OCI-LY1 (cell line): ENCODE measurements at regions not wholly inside any gene's neighbourhood (a gene's known extent, or its start where the extent isn't known, plus 50 kb on each side); places are given as distances from the start of the nearest gene placed in this dataset.
A peak's percentile ranks its signal among the peaks of the same experiment; 100 is the strongest.

Experiments used
- H2AFZ ChIP-seq: fragments of 200-600 bp; sonication (generic), shearing (Covaris generic); 2 replicates; pipeline ENCODE4 v1.6.0; 2014; ENCODE audit warnings: antibody characterized with exemption, mild to moderate bottlenecking, low read length
- H3F3A ChIP-seq: fragments of 200-600 bp; sonication (generic), shearing (Covaris generic); 2 replicates; pipeline ENCODE4 v1.6.0; 2014; ENCODE audit warnings: mild to moderate bottlenecking, antibody characterized with exemption, low read length, moderate library complexity; ENCODE audit not compliant: insufficient read depth
- H3K27ac ChIP-seq: fragments of 200-600 bp; sonication (generic); 2 replicates; pipeline ENCODE4 v1.5.1; 2014; ENCODE audit warnings: low read length, mixed run types, mild to moderate bottlenecking, low read depth; ENCODE audit not compliant: poor library complexity, severe bottlenecking
- H3K27me3 ChIP-seq: fragments of 200-600 bp; sonication (generic); 2 replicates; pipeline ENCODE4 v1.6.0; 2014; ENCODE audit warnings: antibody characterized with exemption, mild to moderate bottlenecking, low read length, moderate library complexity; ENCODE audit not compliant: insufficient read depth
- H3K36me3 ChIP-seq: fragments of 200-600 bp; sonication (generic); 2 replicates; pipeline ENCODE4 v1.6.1; 2014; ENCODE audit warnings: mild to moderate bottlenecking, antibody characterized with exemption, low read length, moderate library complexity, mixed read lengths; ENCODE audit not compliant: insufficient read depth
- H3K4me1 ChIP-seq: fragments of 200-600 bp; sonication (generic); 2 replicates; pipeline ENCODE4 v1.5.1; 2014; ENCODE audit warnings: mild to moderate bottlenecking, low read length, moderate library complexity; ENCODE audit not compliant: insufficient read depth, severe bottlenecking
- H3K4me2 ChIP-seq: fragments of 200-600 bp; sonication (generic), shearing (Covaris generic); 2 replicates; pipeline ENCODE4 v1.6.1; 2014; ENCODE audit warnings: low read length
- H3K4me3 ChIP-seq: fragments of 200-600 bp; sonication (generic); 2 replicates; pipeline ENCODE4 v1.5.1; 2014; ENCODE audit warnings: low read length, low read depth, mild to moderate bottlenecking, mixed read lengths; ENCODE audit not compliant: poor library complexity, severe bottlenecking
- H3K79me2 ChIP-seq: fragments of 200-600 bp; shearing (Covaris generic); 2 replicates; pipeline ENCODE4 v1.6.1; 2016; ENCODE audit warnings: mixed run types, low read length, mixed read lengths; ENCODE audit not compliant: insufficient read depth
- H3K9ac ChIP-seq: fragments of 200-600 bp; sonication (generic), shearing (Covaris generic); 2 replicates; pipeline ENCODE4 v1.6.1; 2014; ENCODE audit warnings: mild to moderate bottlenecking, low read length, mixed read lengths
- H3K9me2 ChIP-seq: fragments of 200-600 bp; sonication (generic), shearing (Covaris generic); 2 replicates; pipeline ENCODE4 v1.6.1; 2014; ENCODE audit warnings: low read depth, mild to moderate bottlenecking, low read length, mixed read lengths
- H3K9me3 ChIP-seq: fragments of 200-600 bp; shearing (Covaris generic); 2 replicates; pipeline ENCODE4 v1.6.1; 2014; ENCODE audit warnings: low read length, mixed read lengths
- H4K20me1 ChIP-seq: fragments of 200-600 bp; sonication (generic), shearing (Covaris generic); 2 replicates; pipeline ENCODE4 v1.6.0; 2016; ENCODE audit warnings: mild to moderate bottlenecking, low read length; ENCODE audit not compliant: insufficient read depth
- CTCF ChIP-seq: fragments of 200-600 bp; sonication (generic), shearing (Covaris generic); IDR thresholded peaks from 2 replicates; pipeline ENCODE4 v1.5.1; 2017; ENCODE audit warnings: mild to moderate bottlenecking, antibody characterized with exemption, low read length, moderate library complexity, mixed read lengths
- EZH2 ChIP-seq: fragments of 200-600 bp; sonication (generic), shearing (Covaris generic); IDR thresholded peaks from 2 replicates; pipeline ENCODE4 v1.8.0; 2017; ENCODE audit warnings: borderline replicate concordance, mixed run types, mild to moderate bottlenecking, antibody characterized with exemption, low read length, moderate library complexity, mixed read lengths

GRCh38 chr10:126744571-126744970 is 74.1 kb upstream of the C10orf90 start:
- Histone ChIP-seq H2AFZ (no peak overlapping the region), H3K9me2 (no peaks in the 10 kb centered on the region), H4K20me1 (no peaks in the 10 kb centered on the region), H3K9me3 (no peaks in the 10 kb centered on the region), H3K4me2 (no peak overlapping the region), H3K27ac (no peak overlapping the region), H3K79me2 (no peaks in the 10 kb centered on the region), H3K4me3 (no peak overlapping the region), H3K36me3 (no peaks in the 10 kb centered on the region), H3F3A (no peaks in the 10 kb centered on the region), H3K4me1 (no peaks in the 10 kb centered on the region), H3K9ac (no peak overlapping the region), H3K27me3 (no peaks in the 10 kb centered on the region)
- TF ChIP-seq CTCF: no peak
- no peak for TF ChIP-seq EZH2

GRCh38 chr10:126749015-126749655 is 78.6 kb upstream of the C10orf90 start:
- Histone ChIP-seq H3K36me3 (no peaks in the 10 kb centered on the region), H2AFZ (no peak overlapping the region), H3K9me2 (no peaks in the 10 kb centered on the region), H3K9ac (no peak overlapping the region), H3K4me2 (no peak overlapping the region), H3K4me3 (no peak overlapping the region), H3K27ac (no peak overlapping the region), H4K20me1 (no peaks in the 10 kb centered on the region), H3F3A (no peaks in the 10 kb centered on the region), H3K4me1 (no peaks in the 10 kb centered on the region), H3K9me3 (no peaks in the 10 kb centered on the region), H3K27me3 (no peaks in the 10 kb centered on the region), H3K79me2 (no peaks in the 10 kb centered on the region)
- peak; percentile 80 for TF ChIP-seq CTCF
- no peak for TF ChIP-seq EZH2

GRCh38 chr10:126754966-126755365 is 84.5 kb upstream of the C10orf90 start:
- H3K79me2 ChIP-seq: no peaks in the 10 kb centered on the region
- no peaks in the 10 kb centered on the region for H3K27me3 ChIP-seq
- no peaks in the 10 kb centered on the region for H3K9me2 ChIP-seq
- no peak overlapping the region for H3K4me3 ChIP-seq
- H2AFZ ChIP-seq: no peak overlapping the region
- no peaks in the 10 kb centered on the region for H3K36me3 ChIP-seq
- no peak overlapping the region for H3K9ac ChIP-seq
- H3K4me1 ChIP-seq: no peaks in the 10 kb centered on the region
- H3F3A ChIP-seq: no peaks in the 10 kb centered on the region
- H3K9me3 ChIP-seq: no peaks in the 10 kb centered on the region
- no peak overlapping the region for H3K27ac ChIP-seq
- H3K4me2 ChIP-seq: no peak overlapping the region
- H4K20me1 ChIP-seq: no peaks in the 10 kb centered on the region
- TF ChIP-seq EZH2: no peak
- no peak for TF ChIP-seq CTCF
